H9 (cell line): ENCODE measurements at regions not wholly inside any gene's neighbourhood (a gene's known extent, or its start where the extent isn't known, plus 50 kb on each side); places are given as distances from the start of the nearest gene placed in this dataset.

ENCODE experiments used
- DNase-seq: peaks from one replicate; pipeline ENCODE4 v3.0.0-alpha.2; 2017
- H2AFZ ChIP-seq: one replicate; pipeline ENCODE4 v1.6.1; 2013; ENCODE audit warnings: mild to moderate bottlenecking, low read length, control low read depth, moderate library complexity
- H2AK5ac ChIP-seq: 2 replicates; pipeline ENCODE4 v1.6.1; 2013; ENCODE audit warnings: low read length, control low read depth, mixed read lengths; ENCODE audit not compliant: insufficient read length
- H2BK120ac ChIP-seq: one replicate; pipeline ENCODE4 v1.6.1; 2013; ENCODE audit warnings: low read depth, mild to moderate bottlenecking, low read length, control low read depth, inconsistent platforms; ENCODE audit not compliant: poor library complexity, severe bottlenecking
- H2BK12ac ChIP-seq: 2 replicates; pipeline ENCODE4 v1.6.1; 2013; ENCODE audit warnings: low read length, control low read depth, mixed read lengths, low read depth; ENCODE audit not compliant: insufficient read length
- H2BK15ac ChIP-seq: 2 replicates; pipeline ENCODE4 v1.6.1; 2013; ENCODE audit warnings: low read depth, low read length, control low read depth
- H2BK20ac ChIP-seq: one replicate; pipeline ENCODE4 v1.6.1; 2013; ENCODE audit warnings: low read depth, mild to moderate bottlenecking, low read length, control low read depth, inconsistent platforms; ENCODE audit not compliant: poor library complexity, severe bottlenecking
- H2BK5ac ChIP-seq: 2 replicates; pipeline ENCODE4 v1.6.1; 2013; ENCODE audit warnings: low read length, control low read depth, mixed read lengths; ENCODE audit not compliant: insufficient read length
- H3K14ac ChIP-seq: 2 replicates; pipeline ENCODE4 v1.6.1; 2013; ENCODE audit warnings: low read length, control low read depth; ENCODE audit not compliant: insufficient read depth
- H3K18ac ChIP-seq: 2 replicates; pipeline ENCODE4 v1.6.1; 2013; ENCODE audit warnings: low read depth, mild to moderate bottlenecking, mixed read lengths, low read length, control low read depth; ENCODE audit not compliant: insufficient read length
- H3K23ac ChIP-seq: 2 replicates; pipeline ENCODE4 v1.6.1; 2013; ENCODE audit warnings: low read length, control low read depth, mixed read lengths, low read depth; ENCODE audit not compliant: insufficient read length
- H3K23me2 ChIP-seq: 2 replicates; pipeline ENCODE4 v1.6.1; 2013; ENCODE audit warnings: low read depth, mild to moderate bottlenecking, mixed read lengths, low read length, control low read depth; ENCODE audit not compliant: insufficient read length, poor library complexity, severe bottlenecking
- H3K27ac ChIP-seq: 2 replicates; pipeline ENCODE4 v1.5.1; 2013; ENCODE audit warnings: low read length, control low read depth, mixed read lengths, low read depth; ENCODE audit not compliant: insufficient read length
- H3K27me3 ChIP-seq: 2 replicates; pipeline ENCODE4 v1.6.1; 2013; ENCODE audit warnings: low read length, control low read depth, inconsistent platforms; ENCODE audit not compliant: insufficient read depth
- H3K4ac ChIP-seq: 2 replicates; pipeline ENCODE4 v1.6.1; 2013; ENCODE audit warnings: low read depth, mild to moderate bottlenecking, control low read depth, inconsistent platforms, low read length, moderate library complexity
- H3K4me1 ChIP-seq: 2 replicates; pipeline ENCODE4 v1.6.1; 2013; ENCODE audit warnings: low read length, control low read depth, inconsistent platforms; ENCODE audit not compliant: insufficient read depth
- H3K4me2 ChIP-seq: 2 replicates; pipeline ENCODE4 v1.6.1; 2013; ENCODE audit warnings: low read length, control low read depth, mixed read lengths; ENCODE audit not compliant: insufficient read length, insufficient read depth
- H3K56ac ChIP-seq: 2 replicates; pipeline ENCODE4 v1.6.1; 2013; ENCODE audit warnings: low read depth, mild to moderate bottlenecking, mixed read lengths, low read length, control low read depth; ENCODE audit not compliant: insufficient read length
- H3K79me1 ChIP-seq: 2 replicates; pipeline ENCODE4 v1.6.1; 2013; ENCODE audit warnings: low read depth, mild to moderate bottlenecking, moderate library complexity, low read length, control low read depth, inconsistent platforms; ENCODE audit not compliant: insufficient read depth, poor library complexity, severe bottlenecking
- H3K79me2 ChIP-seq: 2 replicates; pipeline ENCODE4 v1.6.1; 2013; ENCODE audit warnings: low read length, control low read depth, inconsistent platforms; ENCODE audit not compliant: insufficient read depth
- H3K9ac ChIP-seq: 2 replicates; pipeline ENCODE4 v1.6.1; 2013; ENCODE audit warnings: low read length, control low read depth, mixed read lengths; ENCODE audit not compliant: insufficient read length; ENCODE audit errors: extremely low read depth
- H3K9me3 ChIP-seq: one replicate; pipeline ENCODE4 v1.6.1; 2013; ENCODE audit warnings: low read depth, low read length, inconsistent platforms; ENCODE audit not compliant: control insufficient read depth
- H3T11ph ChIP-seq: one replicate; pipeline ENCODE4 v1.6.1; 2013; ENCODE audit warnings: mild to moderate bottlenecking, low read length, control low read depth, inconsistent platforms
- H4K20me1 ChIP-seq: one replicate; pipeline ENCODE4 v1.6.1; 2013; ENCODE audit not compliant: control insufficient read depth, insufficient read length, insufficient read depth
- H4K5ac ChIP-seq: 2 replicates; pipeline ENCODE4 v1.6.1; 2013; ENCODE audit warnings: low read depth, mild to moderate bottlenecking, mixed read lengths, low read length, control low read depth; ENCODE audit not compliant: insufficient read length
- H4K8ac ChIP-seq: replicated peaks from 2 replicates; pipeline ENCODE4 v1.6.1; 2013; ENCODE audit warnings: low read length, control low read depth, mixed read lengths, low read depth; ENCODE audit not compliant: insufficient read length
- H4K91ac ChIP-seq: 2 replicates; pipeline ENCODE4 v1.6.1; 2013; ENCODE audit warnings: low read depth, mild to moderate bottlenecking, moderate library complexity, mixed read lengths, low read length, control low read depth; ENCODE audit not compliant: insufficient read length
- H3K27ac Mint-ChIP-seq, 3 experiments: 2 replicates in 2 of 3; 3 replicates in 1 of 3; pipeline ENCODE4 v1.8.0; 2020 to 2021; ENCODE audit warnings: mixed read lengths in 3 of 3, mild to moderate bottlenecking in 1 of 3, moderate library complexity in 1 of 3
- H3K27me3 Mint-ChIP-seq: 2 replicates; pipeline ENCODE4 v1.8.0; 2021; ENCODE audit warnings: low read depth, mild to moderate bottlenecking, moderate library complexity, mixed read lengths
- H3K36me3 Mint-ChIP-seq, 3 experiments: 2 replicates in 2 of 3; 3 replicates in 1 of 3; pipeline ENCODE4 v1.8.0; 2020 to 2021; ENCODE audit warnings: low read depth in 3 of 3, mixed read lengths in 3 of 3; ENCODE audit not compliant: insufficient read depth in 1 of 3
- H3K4me1 Mint-ChIP-seq, 2 experiments: 2 replicates each; pipeline ENCODE4 v1.8.0; 2020; ENCODE audit warnings: mixed read lengths in 2 of 2
- H3K4me3 Mint-ChIP-seq, 2 experiments: 2 replicates in 1 of 2; 3 replicates in 1 of 2; pipeline ENCODE4 v1.8.0; 2020 to 2021; ENCODE audit warnings: mild to moderate bottlenecking in 2 of 2, mixed read lengths in 2 of 2, moderate library complexity in 1 of 2
- H3K9me3 Mint-ChIP-seq, 2 experiments: 2 replicates in 1 of 2; 3 replicates in 1 of 2; pipeline ENCODE4 v1.8.0; 2020; ENCODE audit warnings: mild to moderate bottlenecking in 2 of 2, mixed read lengths in 2 of 2, moderate library complexity in 1 of 2
- WGBS: extraction: QIAGEN DNeasy Blood & Tissue Kit; methylation state at CpG from one replicate; pipeline ENCODE4 v1.1.7; 2013; ENCODE audit warnings: missing lambda C conversion rate, low lambda C conversion rate, mixed read lengths; ENCODE audit not compliant: insufficient read length; ENCODE audit errors: extremely low coverage; 5-methylcytosine and 5-hydroxymethylcytosine counted together
- TF ChIP-seq, protein P1 (sequence below): fragments of 200-600 bp; sonication (generic); conservative IDR thresholded peaks from 3 replicates; pipeline ENCODE4 v1.8.0; 2021; ENCODE audit warnings: antibody characterized with exemption, mild to moderate bottlenecking

DNA sequence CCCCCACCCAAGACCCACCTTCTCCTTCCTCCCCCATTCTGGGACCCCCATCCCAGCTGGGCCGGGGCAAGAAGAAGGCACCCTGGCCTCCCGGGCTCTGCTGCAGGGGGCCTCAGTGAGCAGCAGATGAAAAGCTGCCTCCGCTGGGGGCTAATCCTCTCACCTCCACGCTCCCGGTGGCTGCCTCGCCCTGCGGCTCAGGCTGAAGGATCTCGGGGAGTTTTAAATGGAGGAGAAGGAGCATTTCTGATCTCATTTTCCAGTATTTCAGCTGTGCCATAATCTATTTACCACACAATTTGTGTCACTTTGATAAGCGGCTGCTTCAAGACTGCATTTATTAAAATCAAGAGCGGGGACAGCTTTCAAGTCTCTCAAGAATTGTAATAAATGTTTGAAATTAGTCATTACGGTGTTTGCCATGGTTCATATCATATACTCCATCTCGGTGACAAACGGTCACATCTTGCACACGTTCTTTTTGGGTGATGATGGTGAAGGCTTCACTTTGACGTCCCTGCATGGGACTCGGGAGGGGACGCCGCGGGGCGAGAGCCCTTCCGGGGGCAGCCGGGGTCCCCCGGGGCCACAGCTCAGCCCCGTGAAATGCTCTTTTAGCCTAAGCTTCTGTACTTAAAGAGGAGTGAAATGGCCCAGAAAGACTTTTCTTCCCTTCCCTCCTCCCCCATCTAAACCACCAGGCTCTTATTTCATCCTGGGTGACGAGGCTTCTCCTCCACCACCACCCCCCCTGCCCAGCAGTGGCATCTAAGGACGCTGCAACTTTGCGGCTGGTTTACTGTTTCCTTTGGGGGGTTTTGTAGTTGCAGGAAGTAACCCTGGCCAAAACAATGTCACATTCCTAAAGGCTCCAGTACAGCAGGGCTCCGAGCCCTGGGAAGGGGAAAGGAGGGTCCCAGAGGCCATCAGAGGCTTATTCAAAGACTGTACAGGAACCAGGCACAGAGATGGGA lies 313.1 kb upstream of the TNRC6C start:
- peaks cover 18 to 21% of the 10 kb centered on the region in 2 experiments for H3K9me3 Mint-ChIP-seq

More for the DNA sequence above, 313.1 kb upstream of the TNRC6C start:
- H3K4ac ChIP-seq = no peak overlapping the region
- Mint-ChIP-seq H3K36me3 (peaks cover 0 to 12% (median 3%) of the 10 kb centered on the region in 3 experiments; a peak in 4 of 7 replicates), H3K4me3 (no peak overlapping the region), H3K27me3 (peaks cover 29% of the 10 kb centered on the region), H3K27ac (no peak overlapping the region), H3K4me1 (peaks cover 24 to 27% of the 10 kb centered on the region in 2 experiments)
- no peaks in the 10 kb centered on the region for H3K4me1 ChIP-seq
- H3T11ph ChIP-seq = no peak overlapping the region
- H3K56ac ChIP-seq = no peak overlapping the region
- H3K27ac ChIP-seq = no peak overlapping the region
- H3K9me3 ChIP-seq = no peaks in the 10 kb centered on the region
- no peak overlapping the region for H2BK5ac ChIP-seq
- no peak overlapping the region for H2AFZ ChIP-seq
- H3K9ac ChIP-seq = no peak overlapping the region
- no peak overlapping the region for H3K4me2 ChIP-seq
- TF ChIP-seq, protein P1, sequence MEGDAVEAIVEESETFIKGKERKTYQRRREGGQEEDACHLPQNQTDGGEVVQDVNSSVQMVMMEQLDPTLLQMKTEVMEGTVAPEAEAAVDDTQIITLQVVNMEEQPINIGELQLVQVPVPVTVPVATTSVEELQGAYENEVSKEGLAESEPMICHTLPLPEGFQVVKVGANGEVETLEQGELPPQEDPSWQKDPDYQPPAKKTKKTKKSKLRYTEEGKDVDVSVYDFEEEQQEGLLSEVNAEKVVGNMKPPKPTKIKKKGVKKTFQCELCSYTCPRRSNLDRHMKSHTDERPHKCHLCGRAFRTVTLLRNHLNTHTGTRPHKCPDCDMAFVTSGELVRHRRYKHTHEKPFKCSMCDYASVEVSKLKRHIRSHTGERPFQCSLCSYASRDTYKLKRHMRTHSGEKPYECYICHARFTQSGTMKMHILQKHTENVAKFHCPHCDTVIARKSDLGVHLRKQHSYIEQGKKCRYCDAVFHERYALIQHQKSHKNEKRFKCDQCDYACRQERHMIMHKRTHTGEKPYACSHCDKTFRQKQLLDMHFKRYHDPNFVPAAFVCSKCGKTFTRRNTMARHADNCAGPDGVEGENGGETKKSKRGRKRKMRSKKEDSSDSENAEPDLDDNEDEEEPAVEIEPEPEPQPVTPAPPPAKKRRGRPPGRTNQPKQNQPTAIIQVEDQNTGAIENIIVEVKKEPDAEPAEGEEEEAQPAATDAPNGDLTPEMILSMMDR = peak; percentile 67
- H3K27me3 ChIP-seq = no peaks in the 10 kb centered on the region; the same call in 1 of the 2 replicates
- no peaks in the 10 kb centered on the region for H4K20me1 ChIP-seq
- no peaks in the 10 kb centered on the region for H3K79me1 ChIP-seq
- DNase-seq = peak; percentile 67
- no peaks in the 10 kb centered on the region for H3K23me2 ChIP-seq
- no peaks in the 10 kb centered on the region for H3K79me2 ChIP-seq
- no peak overlapping the region for H2BK15ac ChIP-seq
- WGBS = no CpG with 5 or more reads among the region's 28 CpGs
- H4K91ac ChIP-seq = no peak overlapping the region
- H4K8ac ChIP-seq = no peak overlapping the region
- no peak overlapping the region for H3K18ac ChIP-seq
- H2BK120ac ChIP-seq = no peak overlapping the region
- H2AK5ac ChIP-seq = no peak overlapping the region
- H3K14ac ChIP-seq = no peak overlapping the region; the same call in 1 of the 2 replicates
- no peak overlapping the region for H3K23ac ChIP-seq
- H2BK20ac ChIP-seq = no peak overlapping the region
- H2BK12ac ChIP-seq = no peak overlapping the region
- H4K5ac ChIP-seq = no peak overlapping the region
